SU-DHL-6 (cell line): ENCODE measurements at regions not wholly inside any gene's neighbourhood (a gene's known extent, or its start where the extent isn't known, plus 50 kb on each side); places are given as distances from the start of the nearest gene placed in this dataset.
"Not testable (repeated sequence)": the region's sequence is repeated elsewhere in the genome, so short reads cannot be mapped to it uniquely, and the experiment has no call there.

ENCODE experiments used
- H2AFZ ChIP-seq: fragments of 200-600 bp; sonication (generic); 2 replicates; pipeline ENCODE4 v1.6.1; 2014; ENCODE audit warnings: low read depth, mild to moderate bottlenecking, moderate library complexity, mixed read lengths, antibody characterized with exemption, low read length; ENCODE audit not compliant: severe bottlenecking
- H3F3A ChIP-seq: fragments of 200-600 bp; shearing (Covaris generic); 2 replicates; pipeline ENCODE4 v1.6.0; 2016; ENCODE audit warnings: antibody characterized with exemption, mild to moderate bottlenecking; ENCODE audit not compliant: insufficient read depth
- H3K27ac ChIP-seq: fragments of 200-600 bp; sonication (generic); 2 replicates; pipeline ENCODE4 v1.5.1; 2016; ENCODE audit warnings: low read depth, mild to moderate bottlenecking, low read length, moderate library complexity, mixed read lengths
- H3K27me3 ChIP-seq: fragments of 200-600 bp; sonication (generic), shearing (Covaris generic); 2 replicates; pipeline ENCODE4 v1.6.0; 2014; ENCODE audit warnings: mild to moderate bottlenecking, low read length
- H3K36me3 ChIP-seq: fragments of 200-600 bp; sonication (generic); 2 replicates; pipeline ENCODE4 v1.6.1; 2014; ENCODE audit warnings: mild to moderate bottlenecking, low read length, mixed read lengths
- H3K4me2 ChIP-seq: fragments of 300-600, 200-600 bp; shearing (Covaris generic), sonication (generic); 2 replicates; pipeline ENCODE4 v1.6.0; 2014; ENCODE audit warnings: low read length, low read depth, mild to moderate bottlenecking; ENCODE audit not compliant: poor library complexity, severe bottlenecking
- H3K4me3 ChIP-seq: fragments of 200-600 bp; sonication (generic); 2 replicates; pipeline ENCODE4 v1.5.1; 2014; ENCODE audit warnings: antibody characterized with exemption, low read length, mild to moderate bottlenecking, mixed read lengths; ENCODE audit not compliant: insufficient read depth, poor library complexity, severe bottlenecking
- H3K79me2 ChIP-seq: fragments of 200-600 bp; sonication (generic); 2 replicates; pipeline ENCODE4 v1.6.1; 2014; ENCODE audit warnings: mild to moderate bottlenecking, low read length, moderate library complexity; ENCODE audit not compliant: insufficient read depth
- H3K9ac ChIP-seq: fragments of 200-600 bp; sonication (generic); 2 replicates; pipeline ENCODE4 v1.7.0; 2014; ENCODE audit warnings: mild to moderate bottlenecking, low read length
- H3K9me2 ChIP-seq: fragments of 200-600 bp; sonication (generic); replicated peaks from 2 replicates; pipeline ENCODE4 v1.6.1; 2014; ENCODE audit warnings: low read length; ENCODE audit not compliant: insufficient read depth
- H3K9me3 ChIP-seq: fragments of 200-600 bp; sonication (generic); 2 replicates; pipeline ENCODE4 v1.6.1; 2014; ENCODE audit warnings: low read length, mixed read lengths; ENCODE audit not compliant: insufficient read depth
- H4K20me1 ChIP-seq: fragments of 200-600 bp; sonication (generic); 2 replicates; pipeline ENCODE4 v1.6.1; 2014; ENCODE audit warnings: low read depth, mild to moderate bottlenecking, antibody characterized with exemption, low read length, moderate library complexity, mixed read lengths
- EZH2phosphoT487 ChIP-seq: fragments of 200-600 bp; sonication (generic), shearing (Covaris generic); conservative IDR thresholded peaks from 2 replicates; pipeline ENCODE4 v1.6.1; 2018; ENCODE audit warnings: mild to moderate bottlenecking, antibody characterized with exemption, low read length, moderate library complexity, mixed read lengths
- TF ChIP-seq, protein P1 (sequence below): fragments of 200-600 bp; sonication (generic); IDR thresholded peaks from one replicate; pipeline ENCODE4 v1.5.1; 2017; ENCODE audit warnings: antibody characterized with exemption, mild to moderate bottlenecking, low read length, moderate library complexity; ENCODE audit not compliant: insufficient read depth, poor library complexity, severe bottlenecking

GRCh38 chr1:147103416-147104155 is 68.7 kb downstream of the PRKAB2 start:
- H3F3A ChIP-seq, H3K27me3 ChIP-seq, H3K9ac ChIP-seq, H3K79me2 ChIP-seq, H2AFZ ChIP-seq, H3K27ac ChIP-seq, H3K9me2 ChIP-seq, H4K20me1 ChIP-seq, H3K9me3 ChIP-seq, H3K4me2 ChIP-seq, H3K36me3 ChIP-seq, H3K4me3 ChIP-seq: not testable (repeated sequence)

DNA sequence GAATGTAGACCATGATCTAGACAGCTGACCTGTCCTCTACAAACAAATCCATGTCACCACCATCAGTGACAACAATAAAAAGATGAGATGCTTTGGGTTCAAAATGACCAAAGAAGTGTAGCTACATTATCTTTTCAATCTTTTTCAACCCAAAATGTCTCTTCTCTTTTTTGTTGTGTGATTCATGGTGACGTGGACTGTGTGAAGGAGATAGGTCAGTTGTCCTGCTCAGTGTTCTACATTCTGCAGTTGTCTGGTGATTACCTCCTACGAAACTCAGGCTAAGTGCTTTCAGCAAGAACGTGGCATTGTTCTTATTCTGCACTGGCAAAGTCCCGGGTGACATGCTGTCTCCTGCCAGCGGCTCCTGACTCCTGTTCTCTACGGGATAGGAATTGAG is 73.1 kb downstream of the PRKAB2 start:
- Histone ChIP-seq H3K9me2 (no peaks in the 10 kb centered on the region), H3K4me2 (no peak overlapping the region), H3K9me3 (no peaks in the 10 kb centered on the region), H3K4me3 (no peak overlapping the region), H3K27me3 (no peaks in the 10 kb centered on the region), H3K79me2 (no peaks in the 10 kb centered on the region), H3K27ac (no peak overlapping the region), H3K36me3 (no peaks in the 10 kb centered on the region), H3K9ac (no peak overlapping the region), H4K20me1 (no peaks in the 10 kb centered on the region), H2AFZ (no peak overlapping the region), H3F3A (no peaks in the 10 kb centered on the region)
- no peak for TF ChIP-seq EZH2phosphoT487
- TF ChIP-seq, protein P1, sequence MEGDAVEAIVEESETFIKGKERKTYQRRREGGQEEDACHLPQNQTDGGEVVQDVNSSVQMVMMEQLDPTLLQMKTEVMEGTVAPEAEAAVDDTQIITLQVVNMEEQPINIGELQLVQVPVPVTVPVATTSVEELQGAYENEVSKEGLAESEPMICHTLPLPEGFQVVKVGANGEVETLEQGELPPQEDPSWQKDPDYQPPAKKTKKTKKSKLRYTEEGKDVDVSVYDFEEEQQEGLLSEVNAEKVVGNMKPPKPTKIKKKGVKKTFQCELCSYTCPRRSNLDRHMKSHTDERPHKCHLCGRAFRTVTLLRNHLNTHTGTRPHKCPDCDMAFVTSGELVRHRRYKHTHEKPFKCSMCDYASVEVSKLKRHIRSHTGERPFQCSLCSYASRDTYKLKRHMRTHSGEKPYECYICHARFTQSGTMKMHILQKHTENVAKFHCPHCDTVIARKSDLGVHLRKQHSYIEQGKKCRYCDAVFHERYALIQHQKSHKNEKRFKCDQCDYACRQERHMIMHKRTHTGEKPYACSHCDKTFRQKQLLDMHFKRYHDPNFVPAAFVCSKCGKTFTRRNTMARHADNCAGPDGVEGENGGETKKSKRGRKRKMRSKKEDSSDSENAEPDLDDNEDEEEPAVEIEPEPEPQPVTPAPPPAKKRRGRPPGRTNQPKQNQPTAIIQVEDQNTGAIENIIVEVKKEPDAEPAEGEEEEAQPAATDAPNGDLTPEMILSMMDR: no peak

DNA sequence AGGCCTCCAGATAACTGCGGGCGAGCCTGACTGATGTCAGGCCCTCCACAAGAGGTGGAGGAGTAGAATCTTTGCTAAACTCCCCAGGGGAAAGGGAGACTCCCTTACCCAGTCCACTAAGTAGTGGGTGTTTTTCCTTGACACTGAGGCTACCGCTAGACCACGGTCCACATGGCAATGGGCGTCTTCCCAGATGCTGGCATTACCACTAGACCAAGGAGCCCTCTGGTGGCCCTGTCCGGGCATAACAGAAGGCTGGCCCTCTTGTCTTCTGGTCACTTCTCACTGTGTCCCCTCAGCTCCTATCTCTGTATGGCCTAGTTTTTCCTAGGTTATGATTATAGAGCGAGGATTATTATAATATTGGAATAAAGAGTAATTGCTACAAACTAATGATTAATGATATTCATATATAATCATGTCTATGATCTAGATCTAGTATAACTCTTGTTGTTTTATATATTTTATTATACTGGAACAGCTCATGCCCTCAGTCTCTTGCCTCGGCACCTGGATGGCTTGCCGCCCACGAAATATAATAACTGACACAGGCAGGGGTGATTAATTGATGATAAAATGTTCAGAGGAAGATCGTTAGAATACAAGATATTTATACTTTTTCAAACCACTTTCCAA is 73.8 kb downstream of the PRKAB2 start:
- H4K20me1 ChIP-seq, H3K27ac ChIP-seq, H3F3A ChIP-seq, H3K9me3 ChIP-seq, H3K4me2 ChIP-seq, H3K79me2 ChIP-seq, H2AFZ ChIP-seq, H3K9ac ChIP-seq, H3K9me2 ChIP-seq, H3K4me3 ChIP-seq, H3K27me3 ChIP-seq, H3K36me3 ChIP-seq: not testable (repeated sequence)

DNA sequence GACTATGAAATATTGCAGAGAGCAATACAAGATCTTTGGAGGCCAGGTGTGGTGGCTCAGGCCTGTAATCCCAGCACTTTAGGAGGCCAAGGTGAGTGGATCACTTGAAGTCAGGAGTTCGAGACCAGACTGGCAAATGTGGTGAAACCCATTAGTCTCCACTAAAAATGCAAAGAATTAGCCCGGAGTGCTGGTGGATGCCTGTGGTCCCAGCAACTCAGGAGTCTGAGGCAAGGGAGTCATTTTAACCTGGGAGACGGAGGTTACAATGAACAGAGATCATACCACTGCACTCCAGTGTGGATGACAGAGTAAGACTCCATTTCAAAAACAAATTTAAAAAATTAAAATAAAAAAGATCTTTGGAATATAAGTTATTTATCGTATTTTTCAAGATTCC is 76.6 kb downstream of the PRKAB2 start:
- no peak overlapping the region for H3K4me2 ChIP-seq
- no peaks in the 10 kb centered on the region for H3K9me3 ChIP-seq
- no peaks in the 10 kb centered on the region for H3K36me3 ChIP-seq
- H2AFZ ChIP-seq: no peak overlapping the region
- TF ChIP-seq EZH2phosphoT487: no peak
- TF ChIP-seq, protein P1: no peak
- H3F3A ChIP-seq: no peaks in the 10 kb centered on the region
- H3K27ac ChIP-seq: no peak overlapping the region
- H3K4me3 ChIP-seq: no peak overlapping the region
- H3K9me2 ChIP-seq: no peaks in the 10 kb centered on the region
- no peaks in the 10 kb centered on the region for H3K27me3 ChIP-seq
- H3K79me2 ChIP-seq: no peaks in the 10 kb centered on the region
- H4K20me1 ChIP-seq: no peaks in the 10 kb centered on the region
- no peak overlapping the region for H3K9ac ChIP-seq
